ENCODE measurements at regions not wholly inside any gene's neighbourhood (a gene's known extent, or its start where the extent isn't known, plus 50 kb on each side); places are given as distances from the start of the nearest gene placed in this dataset.
"Not testable (repeated sequence)": the region's sequence is repeated elsewhere in the genome, so short reads cannot be mapped to it uniquely, and the experiment has no call there.

- no peak for DNase-seq
Observed at GRCh38 chr10:4247379-4247778, 462.4 kb upstream of the KLF6 start.

- no peak for DNase-seq
Observed at GRCh38 chr10:4246881-4247358, 461.9 kb upstream of the KLF6 start.

- peak; percentile 32 for DNase-seq
Observed at GRCh38 chr10:4243651-4244050, 458.6 kb upstream of the KLF6 start.

GRCh38 chr10:4243169-4243568, 458.2 kb upstream of the KLF6 start:
- no peak for DNase-seq

- DNase-seq, result no peak
Observed at GRCh38 chr10:4242561-4243035, 457.6 kb upstream of the KLF6 start.

GRCh38 chr10:4241724-4242345, 456.8 kb upstream of the KLF6 start:
- DNase-seq, result no peak

- no peak for DNase-seq
Observed at GRCh38 chr10:4240608-4241197, 455.7 kb upstream of the KLF6 start.

- no peak for DNase-seq
Observed at GRCh38 chr10:4239186-4239585, 454.2 kb upstream of the KLF6 start.

GRCh38 chr10:4236905-4237304, 451.9 kb upstream of the KLF6 start:
- DNase-seq, result not testable (repeated sequence)

GRCh38 chr10:4234661-4235060, 449.7 kb upstream of the KLF6 start:
- DNase-seq, result peak; percentile 27

GRCh38 chr10:4231439-4231838, 446.4 kb upstream of the KLF6 start:
- DNase-seq, result no peak

- no peak for DNase-seq
Observed at GRCh38 chr10:4230036-4230435, 445.0 kb upstream of the KLF6 start.

- no peak for DNase-seq
Observed at GRCh38 chr10:4229106-4229505, 444.1 kb upstream of the KLF6 start.

GRCh38 chr10:4227586-4227985, 442.6 kb upstream of the KLF6 start:
- DNase-seq, result no peak

- DNase-seq, result no peak
Observed at GRCh38 chr10:4226941-4227540, 442.0 kb upstream of the KLF6 start.

- DNase-seq, result no peak
Observed at GRCh38 chr10:4224178-4224577, 439.2 kb upstream of the KLF6 start.

- peak; percentile 3 for DNase-seq
Observed at GRCh38 chr10:4221310-4221709, 436.3 kb upstream of the KLF6 start.

GRCh38 chr10:4219901-4220300, 434.9 kb upstream of the KLF6 start:
- no peak for DNase-seq

GRCh38 chr10:4217653-4218052, 432.6 kb upstream of the KLF6 start:
- DNase-seq, result no peak

- no peak for DNase-seq
Observed at GRCh38 chr10:4217187-4217586, 432.2 kb upstream of the KLF6 start.

- no peak for DNase-seq
Observed at GRCh38 chr10:4216726-4217125, 431.7 kb upstream of the KLF6 start.

- DNase-seq, result no peak
Observed at GRCh38 chr10:4215963-4216575, 431.1 kb upstream of the KLF6 start.

- DNase-seq, result no peak
Observed at GRCh38 chr10:4215485-4215884, 430.5 kb upstream of the KLF6 start.

- no peak for DNase-seq
Observed at GRCh38 chr10:4214908-4215307, 429.9 kb upstream of the KLF6 start.

All from stimulated activated CD4-positive, alpha-beta T cell treated with anti-CD3 and anti-CD28 coated beads, Interleukin-15, amount 100 ng/mL, for 24 hours (primary cell).